ENCODE measurements at regions not wholly inside any gene's neighbourhood (a gene's known extent, or its start where the extent isn't known, plus 50 kb on each side); places are given as distances from the start of the nearest gene placed in this dataset.

DNA sequence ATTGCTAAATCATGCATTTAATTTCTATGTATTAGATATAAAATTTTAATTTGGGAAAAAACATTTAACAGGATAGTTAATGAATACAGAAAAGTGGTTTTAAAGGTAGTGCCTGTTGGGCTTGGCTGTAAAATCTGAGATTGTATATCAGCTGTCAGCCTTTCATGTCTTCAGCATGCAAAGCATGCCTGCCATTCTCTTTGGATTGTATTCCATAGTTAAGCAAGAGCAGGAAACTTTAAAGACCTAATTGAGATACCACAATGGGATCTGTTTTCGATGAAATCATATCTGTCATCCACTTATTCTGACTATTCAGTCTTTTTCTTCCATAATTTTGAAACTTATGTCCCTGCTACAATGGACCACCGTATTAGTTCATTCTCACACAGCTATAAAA lies 451.0 kb upstream of the DDI1 start:
- ATAC-seq: no peak
- TF ChIP-seq TOX (CRISPR knock-in tag; IDR thresholded peaks at IDR 0.05; ENCODE audit: borderline replicate concordance) (no peak), ZNF70 (CRISPR knock-in tag; IDR thresholded peaks at IDR 0.05) (no peak), CSRNP3 (CRISPR knock-in tag; IDR thresholded peaks at IDR 0.05) (no peak), CREB5 (CRISPR knock-in tag; IDR thresholded peaks at IDR 0.05; ENCODE audit: low read depth) (no peak), ZNF8 (CRISPR knock-in tag; IDR thresholded peaks at IDR 0.05) (no peak), SNAI2 (CRISPR knock-in tag; IDR thresholded peaks at IDR 0.05) (no peak)
- TF ChIP-seq, protein P1, sequence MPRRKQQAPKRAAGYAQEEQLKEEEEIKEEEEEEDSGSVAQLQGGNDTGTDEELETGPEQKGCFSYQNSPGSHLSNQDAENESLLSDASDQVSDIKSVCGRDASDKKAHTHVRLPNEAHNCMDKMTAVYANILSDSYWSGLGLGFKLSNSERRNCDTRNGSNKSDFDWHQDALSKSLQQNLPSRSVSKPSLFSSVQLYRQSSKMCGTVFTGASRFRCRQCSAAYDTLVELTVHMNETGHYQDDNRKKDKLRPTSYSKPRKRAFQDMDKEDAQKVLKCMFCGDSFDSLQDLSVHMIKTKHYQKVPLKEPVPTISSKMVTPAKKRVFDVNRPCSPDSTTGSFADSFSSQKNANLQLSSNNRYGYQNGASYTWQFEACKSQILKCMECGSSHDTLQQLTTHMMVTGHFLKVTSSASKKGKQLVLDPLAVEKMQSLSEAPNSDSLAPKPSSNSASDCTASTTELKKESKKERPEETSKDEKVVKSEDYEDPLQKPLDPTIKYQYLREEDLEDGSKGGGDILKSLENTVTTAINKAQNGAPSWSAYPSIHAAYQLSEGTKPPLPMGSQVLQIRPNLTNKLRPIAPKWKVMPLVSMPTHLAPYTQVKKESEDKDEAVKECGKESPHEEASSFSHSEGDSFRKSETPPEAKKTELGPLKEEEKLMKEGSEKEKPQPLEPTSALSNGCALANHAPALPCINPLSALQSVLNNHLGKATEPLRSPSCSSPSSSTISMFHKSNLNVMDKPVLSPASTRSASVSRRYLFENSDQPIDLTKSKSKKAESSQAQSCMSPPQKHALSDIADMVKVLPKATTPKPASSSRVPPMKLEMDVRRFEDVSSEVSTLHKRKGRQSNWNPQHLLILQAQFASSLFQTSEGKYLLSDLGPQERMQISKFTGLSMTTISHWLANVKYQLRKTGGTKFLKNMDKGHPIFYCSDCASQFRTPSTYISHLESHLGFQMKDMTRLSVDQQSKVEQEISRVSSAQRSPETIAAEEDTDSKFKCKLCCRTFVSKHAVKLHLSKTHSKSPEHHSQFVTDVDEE (CRISPR knock-in tag; IDR thresholded peaks at IDR 0.05): no peak

GRCh38 chr11:103585911-103586310 lies 450.5 kb upstream of the DDI1 start:
- TF ChIP-seq ZFP3 (CRISPR knock-in tag; IDR thresholded peaks at IDR 0.05) (no peak), BACH2 (CRISPR knock-in tag; IDR thresholded peaks at IDR 0.05; ENCODE audit: borderline replicate concordance) (no peak), CSRNP3 (CRISPR knock-in tag; IDR thresholded peaks at IDR 0.05) (no peak), PPARA (CRISPR knock-in tag; IDR thresholded peaks at IDR 0.05; ENCODE audit: borderline replicate concordance) (no peak), PATZ1 (CRISPR knock-in tag; IDR thresholded peaks at IDR 0.05; ENCODE audit: borderline replicate concordance) (no peak)
- no peak for ATAC-seq

DNA sequence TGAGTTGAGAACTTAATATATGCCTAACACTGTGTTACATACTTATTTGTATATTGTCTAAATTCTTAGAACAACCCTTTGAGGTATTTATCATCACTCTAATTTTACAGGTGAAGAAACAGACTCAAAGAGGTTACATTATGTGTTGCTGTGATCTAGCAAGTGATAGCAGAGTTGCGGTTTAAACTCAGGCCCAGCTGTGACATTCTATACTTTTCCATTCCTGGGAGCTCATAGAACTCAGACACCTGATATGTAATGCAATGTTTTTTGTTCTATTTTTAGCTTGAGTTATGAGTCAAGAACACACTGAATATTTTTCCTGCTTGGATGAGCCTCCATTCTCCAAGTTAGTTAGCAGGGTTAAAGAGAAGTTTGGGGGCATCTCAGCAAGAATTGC lies 449.7 kb upstream of the DDI1 start:
- no peak for TF ChIP-seq ESRRG (CRISPR knock-in tag; IDR thresholded peaks at IDR 0.05)
- TF ChIP-seq CREB5 (CRISPR knock-in tag; IDR thresholded peaks at IDR 0.05; ENCODE audit: low read depth): no peak
- TF ChIP-seq PATZ1 (CRISPR knock-in tag; IDR thresholded peaks at IDR 0.05; ENCODE audit: borderline replicate concordance): no peak
- no peak for TF ChIP-seq ISL1 (CRISPR knock-in tag; IDR thresholded peaks at IDR 0.05)
- no peak for TF ChIP-seq POU6F1 (CRISPR knock-in tag; IDR thresholded peaks at IDR 0.05; ENCODE audit: borderline replicate concordance, low read depth)
- TF ChIP-seq, protein P1 (CRISPR knock-in tag; IDR thresholded peaks at IDR 0.05): no peak
- no peak for TF ChIP-seq SNAI2 (CRISPR knock-in tag; IDR thresholded peaks at IDR 0.05)
- no peak for TF ChIP-seq ZNF8 (CRISPR knock-in tag; IDR thresholded peaks at IDR 0.05)
- no peak for TF ChIP-seq ZFP3 (CRISPR knock-in tag; IDR thresholded peaks at IDR 0.05)
- no peak for TF ChIP-seq OSR1 (CRISPR knock-in tag; IDR thresholded peaks at IDR 0.05)
- TF ChIP-seq GLIS3 (CRISPR knock-in tag; IDR thresholded peaks at IDR 0.05): no peak
- TF ChIP-seq ZNF565 (CRISPR knock-in tag; conservative IDR thresholded peaks at IDR 0.05; ENCODE audit: low read depth): no peak
- peak; percentile 81 for ATAC-seq
